H1 (cell line): ENCODE measurements at regions not wholly inside any gene's neighbourhood (a gene's known extent, or its start where the extent isn't known, plus 50 kb on each side); places are given as distances from the start of the nearest gene placed in this dataset.

ENCODE experiments used
- CTCF ChIA-PET: fragments of 300-600 bp; sonication (Branson Sonifier 250); formaldehyde crosslinking; loops from one replicate; lab custom pipeline; 2021; ENCODE audit not compliant: partially characterized antibody; lab: Charles Lee
- POLR2A ChIA-PET: fragments of 300-600 bp; sonication (Branson Sonifier 250); formaldehyde crosslinking; loops from one replicate; lab custom pipeline; 2021; ENCODE audit warnings: inconsistent platforms; ENCODE audit not compliant: partially characterized antibody; lab: Charles Lee
- DNase-seq, 2 experiments: peaks; one replicate each; pipeline versions ENCODE4 v3.0.0 to v3.0.0-alpha.2; 2010 to 2022; ENCODE audit warnings: low spot score in 2 of 2, low read depth in 1 of 2, mixed read lengths in 1 of 2
- FAIRE-seq: peaks from 2 replicates; lab custom pipeline; 2011; peaks lifted over from hg19 to GRCh38; lab: Jason Lieb, UNC
- H2AFZ ChIP-seq: 2 replicates; pipeline ENCODE4 v1.8.1; 2012; ENCODE audit warnings: low read length, inconsistent platforms
- H2AK5ac ChIP-seq: 2 replicates; pipeline ENCODE4 v1.6.1; 2013; ENCODE audit warnings: low read depth, low read length
- H2BK120ac ChIP-seq: replicated peaks from 2 replicates; pipeline ENCODE3; 2013; ENCODE audit warnings: low read depth, low read length, inconsistent platforms
- H2BK12ac ChIP-seq: 2 replicates; pipeline ENCODE4 v1.6.1; 2013; ENCODE audit warnings: low read depth, low read length
- H2BK15ac ChIP-seq: 2 replicates; pipeline ENCODE4 v1.6.1; 2013; ENCODE audit warnings: low read length
- H2BK20ac ChIP-seq: 2 replicates; pipeline ENCODE4 v1.6.1; 2013; ENCODE audit warnings: low read length
- H2BK5ac ChIP-seq: 2 replicates; pipeline ENCODE4 v1.6.1; 2013; ENCODE audit warnings: low read depth, low read length
- H3K14ac ChIP-seq: 2 replicates; pipeline ENCODE4 v1.6.1; 2013; ENCODE audit warnings: inconsistent platforms; ENCODE audit not compliant: insufficient read length
- H3K18ac ChIP-seq: 2 replicates; pipeline ENCODE4 v1.6.1; 2013; ENCODE audit warnings: low read length; ENCODE audit errors: extremely low read depth
- H3K23ac ChIP-seq: 2 replicates; pipeline ENCODE4 v1.6.1; 2013; ENCODE audit warnings: inconsistent platforms; ENCODE audit not compliant: insufficient read length
- H3K23me2 ChIP-seq: 2 replicates; pipeline ENCODE4 v1.6.1; 2013; ENCODE audit warnings: low read depth, low read length
- H3K27ac ChIP-seq: 2 replicates; pipeline ENCODE4 v1.6.1; 2011; ENCODE audit warnings: low read depth, low read length, inconsistent platforms
- H3K27me3 ChIP-seq, 4 experiments: replicated peaks in 1 of 4; 1 replicate in 1 of 4; 2 replicates in 3 of 4; pipeline versions ENCODE4 v1.6.1 to v1.8.1; 2011 to 2013; ENCODE audit warnings: low read length in 3 of 4, mild to moderate bottlenecking in 3 of 4, inconsistent platforms in 2 of 4, mixed read lengths in 2 of 4, moderate library complexity in 1 of 4; ENCODE audit not compliant: control insufficient read depth in 3 of 4, insufficient read depth in 3 of 4; ENCODE audit errors: extremely low read depth in 1 of 4
- H3K36me3 ChIP-seq, 4 experiments: 2 replicates each; pipeline versions ENCODE4 v1.6.1 to v1.8.1; 2011 to 2013; ENCODE audit warnings: mild to moderate bottlenecking in 4 of 4, low read length in 3 of 4, moderate library complexity in 2 of 4, control low read depth in 1 of 4, inconsistent platforms in 1 of 4; ENCODE audit not compliant: insufficient read depth in 4 of 4, control insufficient read depth in 2 of 4
- H3K4ac ChIP-seq: replicated peaks from 2 replicates; pipeline ENCODE3; 2013; ENCODE audit warnings: low read length, low read depth, mixed read lengths, inconsistent platforms; ENCODE audit not compliant: insufficient read length
- H3K4me1 ChIP-seq, 4 experiments: replicated peaks in 1 of 4; 1 replicate in 1 of 4; 2 replicates in 3 of 4; pipeline versions ENCODE4 v1.6.1 to v1.8.1; 2011 to 2013; ENCODE audit warnings: low read length in 3 of 4, inconsistent platforms in 2 of 4, mixed read lengths in 1 of 4; ENCODE audit not compliant: insufficient read depth in 4 of 4, control insufficient read depth in 3 of 4
- H3K4me2 ChIP-seq, 2 experiments: 2 replicates each; pipeline versions ENCODE4 v1.6.1 to v1.8.1; 2011 to 2013; ENCODE audit warnings: low read depth in 2 of 2, low read length in 2 of 2, control low read depth in 1 of 2, inconsistent platforms in 1 of 2, mild to moderate bottlenecking in 1 of 2; ENCODE audit not compliant: insufficient read depth in 1 of 2
- H3K4me3 ChIP-seq, 4 experiments: fragments of 200-600, 300-600 bp in 1 of 4; sonication (generic), shearing (Covaris generic), sonication (Bioruptor Twin) in 1 of 4; 2 replicates each; pipeline versions ENCODE4 v1.5.1 to v1.8.1; 2011 to 2016; ENCODE audit warnings: low read length in 4 of 4, low read depth in 3 of 4, control low read depth in 2 of 4, inconsistent platforms in 2 of 4, mild to moderate bottlenecking in 2 of 4, mixed read lengths in 1 of 4, moderate library complexity in 1 of 4; ENCODE audit not compliant: insufficient read depth in 2 of 4; ENCODE audit errors: extremely low read depth in 1 of 4
- H3K56ac ChIP-seq: replicated peaks from 2 replicates; pipeline ENCODE3; 2013; ENCODE audit warnings: low read depth, mild to moderate bottlenecking, mixed read lengths, low read length, inconsistent platforms; ENCODE audit not compliant: insufficient read length
- H3K79me1 ChIP-seq: 2 replicates; pipeline ENCODE4 v1.6.1; 2013; ENCODE audit warnings: low read depth, low read length, control low read depth
- H3K79me2 ChIP-seq, 2 experiments: 2 replicates each; pipeline versions ENCODE4 v1.6.1 to v1.8.1; 2012 to 2013; ENCODE audit warnings: low read length in 2 of 2, mild to moderate bottlenecking in 2 of 2, inconsistent platforms in 1 of 2; ENCODE audit not compliant: insufficient read depth in 2 of 2, control insufficient read depth in 1 of 2
- H3K9ac ChIP-seq, 4 experiments: replicated peaks in 1 of 4; 1 replicate in 1 of 4; 2 replicates in 3 of 4; pipeline versions ENCODE4 v1.6.1 to v1.8.1; 2011 to 2013; ENCODE audit warnings: low read depth in 3 of 4, low read length in 3 of 4, control low read depth in 2 of 4, mild to moderate bottlenecking in 2 of 4, moderate library complexity in 2 of 4, inconsistent platforms in 1 of 4; ENCODE audit errors: extremely low read depth in 1 of 4
- H3K9me3 ChIP-seq, 2 experiments: 2 replicates each; pipeline versions ENCODE4 v1.6.1 to v1.8.1; 2012 to 2013; ENCODE audit warnings: mild to moderate bottlenecking in 2 of 2, moderate library complexity in 2 of 2, control low read depth in 1 of 2, inconsistent platforms in 1 of 2, low read depth in 1 of 2, low read length in 1 of 2, mixed read lengths in 1 of 2; ENCODE audit not compliant: insufficient read depth in 2 of 2
- H4K20me1 ChIP-seq, 2 experiments: replicated peaks in 1 of 2; 2 replicates each; pipeline versions ENCODE3 to v1.8.1; 2011 to 2013; ENCODE audit warnings: inconsistent platforms in 2 of 2, low read length in 2 of 2, mild to moderate bottlenecking in 1 of 2; ENCODE audit not compliant: insufficient read depth in 2 of 2, control insufficient read depth in 1 of 2
- H4K5ac ChIP-seq: 2 replicates; pipeline ENCODE4 v1.6.1; 2013; ENCODE audit warnings: low read length, low read depth, mixed read lengths, inconsistent platforms; ENCODE audit not compliant: insufficient read length
- H4K8ac ChIP-seq: 2 replicates; pipeline ENCODE4 v1.8.0; 2013; ENCODE audit warnings: mild to moderate bottlenecking, moderate library complexity, low read length, inconsistent platforms; ENCODE audit not compliant: insufficient read depth; ENCODE audit errors: extremely low read depth
- H4K91ac ChIP-seq: replicated peaks from 2 replicates; pipeline ENCODE3; 2013; ENCODE audit warnings: low read length, mixed read lengths, inconsistent platforms; ENCODE audit not compliant: insufficient read length
- BRCA1 ChIP-seq: IDR thresholded peaks from 2 replicates; pipeline ENCODE4 v1.6.1; 2012; ENCODE audit warnings: low read depth, low read length, improper control_type of control experiment
- JUN ChIP-seq: IDR thresholded peaks from 2 replicates; pipeline ENCODE4 v1.6.1; 2011; ENCODE audit warnings: low read depth, mild to moderate bottlenecking, improper control_type of control experiment, low read length
- POLR2A ChIP-seq, 2 experiments: IDR thresholded peaks; 1 replicate in 1 of 2; 2 replicates in 1 of 2; pipeline ENCODE4 v1.6.1; 2011; ENCODE audit warnings: low read depth in 2 of 2, low read length in 2 of 2, mild to moderate bottlenecking in 2 of 2; ENCODE audit errors: control extremely low read depth in 1 of 2
- RAD21 ChIP-seq, 2 experiments: IDR thresholded peaks in 1 of 2; conservative IDR thresholded peaks in 1 of 2; 2 replicates each; pipeline ENCODE4 v1.6.1; 2011; ENCODE audit warnings: low read depth in 2 of 2, low read length in 2 of 2, improper control_type of control experiment in 1 of 2, inconsistent platforms in 1 of 2, mild to moderate bottlenecking in 1 of 2, moderate library complexity in 1 of 2
- SP1 ChIP-seq: IDR thresholded peaks from 2 replicates; pipeline ENCODE4 v1.6.1; 2011; ENCODE audit warnings: low read depth, low read length
- SP4 ChIP-seq: IDR thresholded peaks from 2 replicates; pipeline ENCODE4 v1.6.1; 2012; ENCODE audit warnings: low read length, inconsistent platforms
- SRF ChIP-seq: IDR thresholded peaks from 2 replicates; pipeline ENCODE4 v1.6.1; 2011; ENCODE audit warnings: mild to moderate bottlenecking, low read depth, low read length, moderate library complexity
- WGBS, 2 experiments: shearing (Covaris generic) in 1 of 2; methylation state at CpG; one replicate each; pipeline versions ENCODE4 v1.1.6 to v1.1.7; 2013 to 2015; ENCODE audit warnings: low lambda C conversion rate in 2 of 2, mixed read lengths in 2 of 2, inconsistent platforms in 1 of 2, low coverage in 1 of 2, missing lambda C conversion rate in 1 of 2; ENCODE audit not compliant: insufficient replicate concordance in 2 of 2, insufficient coverage in 1 of 2, insufficient read length in 1 of 2; ENCODE audit errors: extremely low coverage in 1 of 2, missing lambda C conversion rate in 1 of 2; 5-methylcytosine and 5-hydroxymethylcytosine counted together
- TF ChIP-seq, protein P1 (sequence below), 3 experiments: IDR thresholded peaks; 1 replicate in 2 of 3; 2 replicates in 1 of 3; pipeline versions ENCODE4 v1.5.1 to v1.6.1; 2011; ENCODE audit warnings: low read length in 3 of 3, mild to moderate bottlenecking in 3 of 3, inconsistent platforms in 2 of 3, low read depth in 1 of 3, moderate library complexity in 1 of 3; ENCODE audit not compliant: insufficient read depth in 1 of 3; ENCODE audit errors: control extremely low read depth in 1 of 3

- no peak overlapping the region for H3K9ac ChIP-seq
- no peak overlapping the region for H2BK12ac ChIP-seq
- H3K4me1 ChIP-seq, result peaks cover 0 to 7% (median 1%) of the 10 kb centered on the region in 4 experiments; a peak in 3 of 7 replicates
- POLR2A ChIA-PET, result no interaction called here
- DNase-seq, result no peak
- no peak overlapping the region for H3K18ac ChIP-seq
- CTCF ChIA-PET, result interaction anchor here (0.7 kb wide), 1 partner anchor 119 kb away, joined by 3 read pairs; no protein-coding TSS in a partner anchor
- H3K4me3 ChIP-seq, result no peak overlapping the region
- no peak overlapping the region for H3K56ac ChIP-seq
- no peaks in the 10 kb centered on the region for H3K23me2 ChIP-seq
- no peak overlapping the region for H2BK120ac ChIP-seq
- no peak overlapping the region for H4K8ac ChIP-seq
- H4K20me1 ChIP-seq, result no peaks in the 10 kb centered on the region
- no peak overlapping the region for H2BK15ac ChIP-seq
- H2AK5ac ChIP-seq, result no peak overlapping the region
- WGBS, 2 experiments, result 92% methylated on average over 6 of the region's 6 CpGs; no CpG with 5 or more reads in 1 of the 2 experiments
- no peak overlapping the region for H3K23ac ChIP-seq
- no peaks in the 10 kb centered on the region for H3K79me2 ChIP-seq
- H3K27me3 ChIP-seq, result no peaks in the 10 kb centered on the region; a peak in 1 of 7 replicates
- no peak overlapping the region for H3K4me2 ChIP-seq
- H4K91ac ChIP-seq, result no peak overlapping the region
- TF ChIP-seq, protein P1, sequence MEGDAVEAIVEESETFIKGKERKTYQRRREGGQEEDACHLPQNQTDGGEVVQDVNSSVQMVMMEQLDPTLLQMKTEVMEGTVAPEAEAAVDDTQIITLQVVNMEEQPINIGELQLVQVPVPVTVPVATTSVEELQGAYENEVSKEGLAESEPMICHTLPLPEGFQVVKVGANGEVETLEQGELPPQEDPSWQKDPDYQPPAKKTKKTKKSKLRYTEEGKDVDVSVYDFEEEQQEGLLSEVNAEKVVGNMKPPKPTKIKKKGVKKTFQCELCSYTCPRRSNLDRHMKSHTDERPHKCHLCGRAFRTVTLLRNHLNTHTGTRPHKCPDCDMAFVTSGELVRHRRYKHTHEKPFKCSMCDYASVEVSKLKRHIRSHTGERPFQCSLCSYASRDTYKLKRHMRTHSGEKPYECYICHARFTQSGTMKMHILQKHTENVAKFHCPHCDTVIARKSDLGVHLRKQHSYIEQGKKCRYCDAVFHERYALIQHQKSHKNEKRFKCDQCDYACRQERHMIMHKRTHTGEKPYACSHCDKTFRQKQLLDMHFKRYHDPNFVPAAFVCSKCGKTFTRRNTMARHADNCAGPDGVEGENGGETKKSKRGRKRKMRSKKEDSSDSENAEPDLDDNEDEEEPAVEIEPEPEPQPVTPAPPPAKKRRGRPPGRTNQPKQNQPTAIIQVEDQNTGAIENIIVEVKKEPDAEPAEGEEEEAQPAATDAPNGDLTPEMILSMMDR (IDR thresholded peaks at IDR 0.05; ENCODE audit: control extremely low read depth in 1 of 3, insufficient read depth in 1 of 3, low read depth in 1 of 3, low read length in 3 of 3), result no peak
- TF ChIP-seq RAD21 (IDR thresholded peaks at IDR 0.05 in 1 of 2, conservative IDR thresholded peaks at IDR 0.05 in 1 of 2; ENCODE audit: low read depth in 2 of 2, low read length in 2 of 2) (no peak), SP1 (no peak), JUN (no peak), BRCA1 (no peak), POLR2A (IDR thresholded peaks at IDR 0.05; ENCODE audit: control extremely low read depth in 1 of 2, low read depth in 2 of 2, low read length in 2 of 2) (no peak), SP4 (no peak), SRF (no peak)
- TF ChIP-seq, all 59 proteins: peak for 0
- no peaks in the 10 kb centered on the region for H3K9me3 ChIP-seq
- no peaks in the 10 kb centered on the region for H3K36me3 ChIP-seq
- no peak overlapping the region for H2AFZ ChIP-seq
- no peak for FAIRE-seq
- no peak overlapping the region for H4K5ac ChIP-seq
- no peak overlapping the region for H3K14ac ChIP-seq
- no peaks in the 10 kb centered on the region for H3K79me1 ChIP-seq
- H3K27ac ChIP-seq, result no peak overlapping the region
- no peak overlapping the region for H2BK20ac ChIP-seq
- no peak overlapping the region for H2BK5ac ChIP-seq
- no peak overlapping the region for H3K4ac ChIP-seq
Observed at GRCh38 chr6:21371676-21372171, 221.8 kb upstream of the SOX4 start.
